MCF 10A (cell line): ENCODE measurements at regions not wholly inside any gene's neighbourhood (a gene's known extent, or its start where the extent isn't known, plus 50 kb on each side); places are given as distances from the start of the nearest gene placed in this dataset.

Source experiments
- BruUV-seq: library from RNA; stranded (reverse); fragments of 400-500 nt; replicated peaks from 2 replicates; lab custom pipeline; 2021; lab: Mats Ljungman, UMichigan
- CTCF ChIA-PET: fragments of 300-600 bp; sonication (Branson Sonifier 250); formaldehyde crosslinking; extraction: SDS; loops from one replicate; lab custom pipeline; 2021; ENCODE audit warnings: antibody characterized with exemption, inconsistent platforms; lab: Yijun Ruan, JAX
- POLR2A ChIA-PET: fragments of 300-600, 350-650 bp; sonication (Branson Sonifier 250); formaldehyde crosslinking; extraction: SDS; loops from one replicate; lab custom pipeline; 2020; ENCODE audit warnings: antibody characterized with exemption, inconsistent platforms; lab: Yijun Ruan, JAX
- DNase-seq: peaks from one replicate; pipeline ENCODE4 v3.0.0-alpha.2; 2018; ENCODE audit not compliant: unreplicated experiment
- H3K27ac Mint-ChIP-seq: one replicate; pipeline ENCODE4 v1.8.0; 2022; ENCODE audit warnings: mild to moderate bottlenecking, low read depth, mixed read lengths; ENCODE audit not compliant: unreplicated experiment
- H3K27me3 Mint-ChIP-seq: one replicate; pipeline ENCODE4 v1.8.0; 2022; ENCODE audit warnings: mixed read lengths; ENCODE audit not compliant: insufficient read depth, unreplicated experiment
- H3K36me3 Mint-ChIP-seq: one replicate; pipeline ENCODE4 v1.8.0; 2022; ENCODE audit warnings: mild to moderate bottlenecking, moderate library complexity, mixed read lengths; ENCODE audit not compliant: insufficient read depth, unreplicated experiment
- H3K4me1 Mint-ChIP-seq: one replicate; pipeline ENCODE4 v1.8.0; 2022; ENCODE audit warnings: mixed read lengths; ENCODE audit not compliant: insufficient read depth, unreplicated experiment
- H3K4me3 Mint-ChIP-seq: one replicate; pipeline ENCODE4 v1.8.0; 2022; ENCODE audit warnings: mild to moderate bottlenecking, moderate library complexity, mixed read lengths; ENCODE audit not compliant: unreplicated experiment
- H3K9me3 Mint-ChIP-seq: one replicate; pipeline ENCODE4 v1.8.0; 2022; ENCODE audit warnings: mixed read lengths; ENCODE audit not compliant: unreplicated experiment
- intact Hi-C: fragments of 100-400 bp; cut with micrococcal nuclease; formaldehyde crosslinking; loops from 2 replicates; pipeline ENCODE4 v1.14.1; 2022
- TF ChIP-seq, protein P1 (sequence below): fragments of 200-600 bp; IDR thresholded peaks from one replicate; pipeline ENCODE4 v1.8.0; 2022; ENCODE audit warnings: antibody characterized with exemption, mild to moderate bottlenecking; ENCODE audit not compliant: unreplicated experiment

DNA sequence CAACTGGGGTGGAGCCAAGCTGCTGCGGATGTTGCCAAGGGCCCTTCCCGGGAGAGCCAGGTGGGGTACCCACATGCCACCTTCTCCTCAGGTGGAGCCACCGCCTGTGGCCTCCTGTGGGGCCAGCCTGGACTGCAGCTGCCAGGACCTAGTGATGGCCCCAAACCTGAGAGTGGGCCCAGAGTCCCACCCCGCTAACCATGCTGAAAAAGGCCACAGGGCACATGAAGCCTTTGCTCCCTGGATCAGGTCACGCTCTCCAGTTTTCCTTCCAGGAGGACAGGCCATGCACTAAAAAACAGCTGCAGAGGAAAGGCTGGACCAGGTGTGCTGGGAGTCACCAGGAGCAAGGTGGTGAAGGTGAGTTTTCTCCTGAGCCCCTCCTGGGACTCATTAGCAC lies 73.9 kb upstream of the SLC22A16 start:
- H3K36me3 Mint-ChIP-seq = no peaks in the 10 kb centered on the region
- no peak overlapping the region for H3K4me3 Mint-ChIP-seq
- no peak overlapping the region for H3K27ac Mint-ChIP-seq
- H3K4me1 Mint-ChIP-seq = peaks cover 6% of the 10 kb centered on the region
- no TSS peak for BruUV-seq
- no peaks in the 10 kb centered on the region for H3K27me3 Mint-ChIP-seq
- TF ChIP-seq, protein P1, sequence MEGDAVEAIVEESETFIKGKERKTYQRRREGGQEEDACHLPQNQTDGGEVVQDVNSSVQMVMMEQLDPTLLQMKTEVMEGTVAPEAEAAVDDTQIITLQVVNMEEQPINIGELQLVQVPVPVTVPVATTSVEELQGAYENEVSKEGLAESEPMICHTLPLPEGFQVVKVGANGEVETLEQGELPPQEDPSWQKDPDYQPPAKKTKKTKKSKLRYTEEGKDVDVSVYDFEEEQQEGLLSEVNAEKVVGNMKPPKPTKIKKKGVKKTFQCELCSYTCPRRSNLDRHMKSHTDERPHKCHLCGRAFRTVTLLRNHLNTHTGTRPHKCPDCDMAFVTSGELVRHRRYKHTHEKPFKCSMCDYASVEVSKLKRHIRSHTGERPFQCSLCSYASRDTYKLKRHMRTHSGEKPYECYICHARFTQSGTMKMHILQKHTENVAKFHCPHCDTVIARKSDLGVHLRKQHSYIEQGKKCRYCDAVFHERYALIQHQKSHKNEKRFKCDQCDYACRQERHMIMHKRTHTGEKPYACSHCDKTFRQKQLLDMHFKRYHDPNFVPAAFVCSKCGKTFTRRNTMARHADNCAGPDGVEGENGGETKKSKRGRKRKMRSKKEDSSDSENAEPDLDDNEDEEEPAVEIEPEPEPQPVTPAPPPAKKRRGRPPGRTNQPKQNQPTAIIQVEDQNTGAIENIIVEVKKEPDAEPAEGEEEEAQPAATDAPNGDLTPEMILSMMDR = no peak
- peaks cover 7% of the 10 kb centered on the region for H3K9me3 Mint-ChIP-seq
- no peak for DNase-seq
- ChIA-PET POLR2A (no interaction called here), CTCF (no interaction called here)
- intact Hi-C loops = no loop called here

DNA sequence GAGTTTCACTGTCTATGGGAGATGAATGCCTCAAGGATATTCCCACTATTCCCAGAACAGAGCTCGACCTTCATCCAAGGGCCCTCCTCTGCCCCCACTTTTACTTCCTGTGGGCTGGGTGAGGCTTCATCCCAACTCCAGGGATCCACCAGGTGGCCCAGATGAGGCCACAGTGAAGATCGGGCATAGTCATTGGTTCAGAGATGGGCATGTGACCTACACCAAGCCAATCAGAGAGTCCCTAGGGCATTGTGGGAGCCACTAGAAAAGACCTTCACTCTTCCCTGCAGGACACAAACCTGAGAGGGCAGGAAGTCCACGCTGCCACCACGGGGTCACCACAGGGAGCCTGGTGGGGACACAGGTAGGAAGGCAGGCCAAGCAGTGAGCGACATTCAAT lies 72.9 kb upstream of the SLC22A16 start:
- Mint-ChIP-seq H3K9me3 (peaks cover 7% of the 10 kb centered on the region), H3K36me3 (no peaks in the 10 kb centered on the region)
- POLR2A ChIA-PET = no interaction called here

DNA sequence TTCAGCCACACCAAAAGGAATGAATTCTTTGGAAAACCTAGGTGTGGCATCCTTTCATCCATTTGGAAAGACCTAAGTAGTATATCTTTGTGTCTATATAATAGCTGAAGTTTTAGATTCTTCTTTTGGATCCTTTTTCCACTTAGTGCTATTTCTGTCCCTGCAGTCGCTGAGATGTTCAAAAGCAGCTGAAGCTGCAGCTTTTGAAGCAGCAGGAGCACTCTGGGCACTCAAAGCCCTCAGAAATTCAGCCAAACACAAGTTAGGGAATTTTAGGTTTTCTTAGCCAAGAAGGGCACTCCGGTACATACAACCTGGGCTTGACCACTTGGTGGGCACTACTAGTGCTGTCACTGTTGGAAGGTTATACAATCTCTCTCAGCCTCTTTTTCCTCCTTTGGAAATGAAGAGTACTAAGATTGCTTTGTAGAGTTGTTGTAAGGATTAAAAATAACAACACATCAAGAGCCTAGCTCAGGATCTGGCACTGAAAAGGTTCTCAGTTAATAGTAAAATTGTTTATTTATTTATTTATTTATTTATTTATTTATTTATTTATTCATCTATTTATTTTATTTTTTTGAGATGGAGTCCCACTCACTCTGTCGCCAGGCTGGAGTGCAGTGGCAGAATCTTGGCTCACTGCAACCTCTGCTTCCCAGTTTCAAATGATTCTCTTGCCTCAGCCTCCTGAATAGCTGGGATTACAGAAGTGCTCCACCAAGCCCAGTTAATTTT lies 71.9 kb upstream of the SLC22A16 start:
- H3K4me1 Mint-ChIP-seq = peaks cover 12% of the 10 kb centered on the region
- TF ChIP-seq, protein P1 = no peak
- no peak for DNase-seq
- no peak overlapping the region for H3K4me3 Mint-ChIP-seq
- H3K9me3 Mint-ChIP-seq = peaks cover 7% of the 10 kb centered on the region
- H3K27me3 Mint-ChIP-seq = no peaks in the 10 kb centered on the region
- BruUV-seq = no TSS peak
- intact Hi-C loops = no loop called here
- no peak overlapping the region for H3K27ac Mint-ChIP-seq
- ChIA-PET CTCF (no interaction called here), POLR2A (no interaction called here)
- no peaks in the 10 kb centered on the region for H3K36me3 Mint-ChIP-seq

More for the DNA sequence above, 72.9 kb upstream of the SLC22A16 start:
- no peak for DNase-seq
- Mint-ChIP-seq H3K27me3 (no peaks in the 10 kb centered on the region), H3K4me3 (no peak overlapping the region), H3K4me1 (peaks cover 6% of the 10 kb centered on the region), H3K27ac (no peak overlapping the region)
- intact Hi-C loops = no loop called here
- TF ChIP-seq, protein P1 = no peak
- no TSS peak for BruUV-seq
- CTCF ChIA-PET = no interaction called here

DNA sequence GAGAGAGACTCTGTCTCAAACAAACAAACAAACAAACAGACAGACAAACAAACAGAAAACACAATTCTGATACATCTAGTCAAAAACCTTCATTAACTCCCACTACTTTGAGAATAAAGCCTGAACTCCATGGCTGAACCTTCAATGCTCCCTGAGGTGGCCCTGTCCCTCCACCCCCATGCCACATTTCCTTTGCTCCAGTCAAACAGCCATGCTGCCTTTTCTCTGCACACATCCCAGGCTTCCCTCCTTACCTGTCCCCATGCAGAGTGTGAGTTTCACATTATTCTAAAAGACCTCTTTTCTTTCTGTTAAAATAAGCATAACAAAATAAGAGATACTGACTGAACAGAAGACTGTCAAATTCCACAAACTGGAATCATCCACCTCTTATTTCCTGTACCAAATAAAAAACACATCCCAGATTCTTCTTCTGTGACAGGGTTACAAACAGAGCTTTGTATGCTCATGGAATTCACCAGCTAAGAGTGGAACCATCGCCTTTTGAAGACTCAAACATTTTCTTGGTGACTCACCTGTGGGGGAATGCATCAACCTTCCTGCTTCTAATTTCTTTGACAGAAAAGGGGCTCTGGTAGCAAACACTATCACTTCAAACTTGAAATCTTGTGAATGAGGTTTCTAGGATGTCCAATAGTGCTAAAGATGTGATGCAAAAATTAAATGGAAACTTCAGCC lies 71.0 kb upstream of the SLC22A16 start:
- TF ChIP-seq, protein P1 = no peak
- H3K27ac Mint-ChIP-seq = no peak overlapping the region
- peaks cover 20% of the 10 kb centered on the region for H3K4me1 Mint-ChIP-seq
- H3K9me3 Mint-ChIP-seq = peaks cover 7% of the 10 kb centered on the region
- CTCF ChIA-PET = interaction anchor here (0.6 kb wide), 2 partner anchors 153 to 453 kb away, joined by 3 read pairs; no protein-coding TSS in a partner anchor
- no peaks in the 10 kb centered on the region for H3K36me3 Mint-ChIP-seq
- DNase-seq = no peak
- BruUV-seq = no TSS peak
- H3K4me3 Mint-ChIP-seq = no peak overlapping the region
- POLR2A ChIA-PET = no interaction called here
- intact Hi-C loops = no loop called here
- no peaks in the 10 kb centered on the region for H3K27me3 Mint-ChIP-seq
